ENCODE measurements at regions not wholly inside any gene's neighbourhood (a gene's known extent, or its start where the extent isn't known, plus 50 kb on each side); places are given as distances from the start of the nearest gene placed in this dataset.

GRCh38 chr5:82396871-82397514 lies 118.8 kb upstream of the RPS23 start:
- H3K27ac Mint-ChIP-seq = peak overlapping the region; percentile 90 to 94 (median 91)
- H3K36me3 Mint-ChIP-seq (ENCODE audit: low read depth) = no peaks in the 10 kb centered on the region
- H3K9me3 Mint-ChIP-seq = no peaks in the 10 kb centered on the region
- no peak overlapping the region for H3K4me3 Mint-ChIP-seq
- H3K27me3 Mint-ChIP-seq (ENCODE audit: low read depth) = no peaks in the 10 kb centered on the region
- TF ChIP-seq, protein P1, sequence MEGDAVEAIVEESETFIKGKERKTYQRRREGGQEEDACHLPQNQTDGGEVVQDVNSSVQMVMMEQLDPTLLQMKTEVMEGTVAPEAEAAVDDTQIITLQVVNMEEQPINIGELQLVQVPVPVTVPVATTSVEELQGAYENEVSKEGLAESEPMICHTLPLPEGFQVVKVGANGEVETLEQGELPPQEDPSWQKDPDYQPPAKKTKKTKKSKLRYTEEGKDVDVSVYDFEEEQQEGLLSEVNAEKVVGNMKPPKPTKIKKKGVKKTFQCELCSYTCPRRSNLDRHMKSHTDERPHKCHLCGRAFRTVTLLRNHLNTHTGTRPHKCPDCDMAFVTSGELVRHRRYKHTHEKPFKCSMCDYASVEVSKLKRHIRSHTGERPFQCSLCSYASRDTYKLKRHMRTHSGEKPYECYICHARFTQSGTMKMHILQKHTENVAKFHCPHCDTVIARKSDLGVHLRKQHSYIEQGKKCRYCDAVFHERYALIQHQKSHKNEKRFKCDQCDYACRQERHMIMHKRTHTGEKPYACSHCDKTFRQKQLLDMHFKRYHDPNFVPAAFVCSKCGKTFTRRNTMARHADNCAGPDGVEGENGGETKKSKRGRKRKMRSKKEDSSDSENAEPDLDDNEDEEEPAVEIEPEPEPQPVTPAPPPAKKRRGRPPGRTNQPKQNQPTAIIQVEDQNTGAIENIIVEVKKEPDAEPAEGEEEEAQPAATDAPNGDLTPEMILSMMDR (IDR thresholded peaks at IDR 0.05; ENCODE audit: unreplicated experiment in 3 of 3) = no peak
- H3K4me1 Mint-ChIP-seq = peaks cover 16% of the 10 kb centered on the region

- Mint-ChIP-seq H3K27ac (peak overlapping the region; percentile 90 to 94 (median 91)), H3K4me3 (no peak overlapping the region), H3K4me1 (peaks cover 22% of the 10 kb centered on the region), H3K36me3 (ENCODE audit: low read depth) (no peaks in the 10 kb centered on the region), H3K9me3 (no peaks in the 10 kb centered on the region), H3K27me3 (ENCODE audit: low read depth) (no peaks in the 10 kb centered on the region)
- TF ChIP-seq, protein P1 (IDR thresholded peaks at IDR 0.05; ENCODE audit: unreplicated experiment in 3 of 3) = no peak
These were observed 118.2 kb upstream of the RPS23 start for GRCh38 chr5:82396396-82396795.

DNA sequence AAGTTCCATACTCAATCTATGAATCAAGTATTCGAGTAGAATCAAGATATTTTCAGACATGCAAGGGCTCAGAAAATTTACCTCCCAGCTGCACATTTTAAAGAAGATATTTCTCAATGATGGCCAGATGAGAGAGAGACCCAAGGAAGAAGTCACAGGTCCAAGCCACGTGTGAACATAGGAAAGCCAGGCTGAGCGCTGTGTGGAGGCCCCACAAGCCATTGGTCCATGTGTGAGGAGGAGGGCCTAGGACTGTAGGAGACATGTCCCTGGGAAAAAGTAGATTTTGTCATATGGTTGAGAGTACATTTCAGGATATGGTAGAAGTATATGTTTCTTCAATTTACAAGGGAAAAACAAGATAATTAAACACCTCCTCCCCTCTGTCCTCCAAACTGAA lies 115.8 kb upstream of the RPS23 start:
- Mint-ChIP-seq H3K27me3 (ENCODE audit: low read depth) (no peaks in the 10 kb centered on the region), H3K4me1 (peaks cover 36% of the 10 kb centered on the region), H3K27ac (no peak overlapping the region), H3K9me3 (no peaks in the 10 kb centered on the region), H3K4me3 (no peak overlapping the region), H3K36me3 (ENCODE audit: low read depth) (no peaks in the 10 kb centered on the region)
- TF ChIP-seq, protein P1 (IDR thresholded peaks at IDR 0.05; ENCODE audit: unreplicated experiment in 3 of 3) = no peak

DNA sequence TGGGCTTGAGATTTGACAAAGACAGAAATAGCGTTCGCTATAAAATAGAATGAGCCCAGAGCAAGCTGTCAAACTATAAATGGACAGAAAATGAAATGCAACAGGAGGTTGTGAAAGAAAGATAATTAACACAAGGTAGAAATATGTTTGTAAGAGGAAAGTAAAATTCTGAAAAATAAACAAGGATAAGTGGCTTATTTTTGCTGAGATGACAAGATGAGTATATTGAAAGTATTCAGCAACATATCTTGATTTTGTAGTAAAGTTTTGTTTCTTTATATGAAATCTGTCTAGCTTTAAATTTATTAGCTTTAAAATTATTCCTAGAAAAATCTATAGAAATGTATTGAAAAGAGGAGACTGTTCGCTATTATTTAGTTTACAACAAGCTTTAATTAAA lies 111.9 kb upstream of the RPS23 start:
- TF ChIP-seq, protein P1 (IDR thresholded peaks at IDR 0.05; ENCODE audit: unreplicated experiment in 3 of 3) = no peak
- H3K36me3 Mint-ChIP-seq (ENCODE audit: low read depth) = no peaks in the 10 kb centered on the region
- no peaks in the 10 kb centered on the region for H3K9me3 Mint-ChIP-seq
- H3K4me1 Mint-ChIP-seq = peaks cover 51% of the 10 kb centered on the region
- H3K27me3 Mint-ChIP-seq (ENCODE audit: low read depth) = no peaks in the 10 kb centered on the region
- H3K4me3 Mint-ChIP-seq = no peak overlapping the region
- H3K27ac Mint-ChIP-seq = peak overlapping the region in 1 of 3 experiments; percentile 85

GRCh38 chr5:82389347-82389746 lies 111.2 kb upstream of the RPS23 start:
- peaks cover 57% of the 10 kb centered on the region for H3K4me1 Mint-ChIP-seq
- no peaks in the 10 kb centered on the region for H3K27me3 Mint-ChIP-seq (ENCODE audit: low read depth)
- no peaks in the 10 kb centered on the region for H3K9me3 Mint-ChIP-seq
- H3K27ac Mint-ChIP-seq = peak overlapping the region; percentile 85 to 94 (median 89)
- H3K4me3 Mint-ChIP-seq = no peak overlapping the region
- no peaks in the 10 kb centered on the region for H3K36me3 Mint-ChIP-seq (ENCODE audit: low read depth)
- TF ChIP-seq, protein P1 (IDR thresholded peaks at IDR 0.05; ENCODE audit: unreplicated experiment in 3 of 3) = no peak

GRCh38 chr5:82388181-82388580 lies 110.0 kb upstream of the RPS23 start:
- H3K9me3 Mint-ChIP-seq = no peaks in the 10 kb centered on the region
- no peaks in the 10 kb centered on the region for H3K36me3 Mint-ChIP-seq (ENCODE audit: low read depth)
- no peak overlapping the region for H3K4me3 Mint-ChIP-seq
- TF ChIP-seq, protein P1 (IDR thresholded peaks at IDR 0.05; ENCODE audit: unreplicated experiment in 3 of 3) = no peak
- H3K4me1 Mint-ChIP-seq = peaks cover 68% of the 10 kb centered on the region
- peak overlapping the region; percentile 85 to 94 (median 89) for H3K27ac Mint-ChIP-seq
- no peaks in the 10 kb centered on the region for H3K27me3 Mint-ChIP-seq (ENCODE audit: low read depth)

All from nephron (organoid).